ENCODE measurements at regions not wholly inside any gene's neighbourhood (a gene's known extent, or its start where the extent isn't known, plus 50 kb on each side); places are given as distances from the start of the nearest gene placed in this dataset.

- no peak for DNase-seq (ENCODE audit: low spot score)
- ATAC-seq: peak; percentile 72
Measured at GRCh38 chr7:140242057-140243031, 65.6 kb upstream of the KDM7A start.

GRCh38 chr7:140239653-140239935 is 62.8 kb upstream of the KDM7A start:
- ATAC-seq: no peak
- DNase-seq (ENCODE audit: low spot score): no peak

- DNase-seq (ENCODE audit: low spot score) (no peak), ATAC-seq (peak; percentile 18)
Measured at GRCh38 chr7:140238778-140239652, 62.2 kb upstream of the KDM7A start.

GRCh38 chr7:140237390-140237789 is 60.6 kb upstream of the KDM7A start:
- ATAC-seq (no peak), DNase-seq (ENCODE audit: low spot score) (no peak)

GRCh38 chr7:140236626-140237025 is 59.8 kb upstream of the KDM7A start:
- no peak for ATAC-seq
- no peak for DNase-seq (ENCODE audit: low spot score)

- ATAC-seq (no peak), DNase-seq (ENCODE audit: low spot score) (no peak)
Measured at GRCh38 chr7:140235114-140235513, 58.3 kb upstream of the KDM7A start.

GRCh38 chr7:140232957-140233917 is 56.5 kb upstream of the KDM7A start:
- ATAC-seq: no peak
- no peak for DNase-seq (ENCODE audit: low spot score)

- ATAC-seq: peak; percentile 8
- DNase-seq (ENCODE audit: low spot score): no peak
Measured at GRCh38 chr7:140231771-140232491, 55.1 kb upstream of the KDM7A start.

GRCh38 chr7:140230861-140231770 is 54.3 kb upstream of the KDM7A start:
- no peak for DNase-seq (ENCODE audit: low spot score)
- ATAC-seq: peak; percentile 73

- peak; percentile 47 for ATAC-seq
- DNase-seq (ENCODE audit: low spot score): no peak
Measured at GRCh38 chr7:140230516-140230860, 53.7 kb upstream of the KDM7A start.

- DNase-seq (ENCODE audit: low spot score) (no peak), ATAC-seq (peak; percentile 14)
Measured at GRCh38 chr7:140229591-140230515, 53.1 kb upstream of the KDM7A start.

- ATAC-seq (no peak), DNase-seq (ENCODE audit: low spot score) (no peak)
Measured at GRCh38 chr7:140229101-140229525, 52.3 kb upstream of the KDM7A start.
